SK-N-SH (cell line): ENCODE measurements at regions not wholly inside any gene's neighbourhood (a gene's known extent, or its start where the extent isn't known, plus 50 kb on each side); places are given as distances from the start of the nearest gene placed in this dataset.
A peak's percentile ranks its signal among the peaks of the same experiment; 100 is the strongest.

ENCODE experiments used
- CTCF ChIA-PET: fragments of 300-600, 350-600 bp; formaldehyde crosslinking; extraction: SDS; loops from one replicate; lab custom pipeline; 2021; lab: Yijun Ruan, JAX
- POLR2A ChIA-PET: fragments of 350-600 bp; sonication (Branson Sonifier 250); formaldehyde crosslinking; extraction: SDS; loops from one replicate; lab custom pipeline; 2020; ENCODE audit warnings: antibody characterized with exemption, inconsistent platforms; lab: Yijun Ruan, JAX
- DNase-seq: peaks from one replicate; pipeline ENCODE4 v3.0.0; 2012
- H2AFZ ChIP-seq: fragments of 200-600 bp; sonication (generic); 2 replicates; pipeline ENCODE4 v1.8.1; 2016; ENCODE audit warnings: antibody characterized with exemption, mild to moderate bottlenecking, low read depth
- H3F3A ChIP-seq: fragments of 200-600 bp; sonication (generic); replicated peaks from 2 replicates; pipeline ENCODE3; 2016; ENCODE audit warnings: antibody characterized with exemption, mild to moderate bottlenecking; ENCODE audit not compliant: insufficient read depth
- H3K27ac ChIP-seq, 2 experiments: fragments of 200-500 bp in 1 of 2; fragments of 200-600 bp in 1 of 2; sonication (Bioruptor generic) in 1 of 2; sonication (generic), shearing (Covaris generic) in 1 of 2; 2 replicates each; pipeline versions ENCODE4 v1.5.1 to v1.6.1; 2014 to 2016; ENCODE audit warnings: low read depth in 2 of 2, inconsistent platforms in 1 of 2, low read length in 1 of 2, mild to moderate bottlenecking in 1 of 2, mixed read lengths in 1 of 2
- H3K27me3 ChIP-seq: fragments of 200-600 bp; sonication (generic), shearing (Covaris generic); 2 replicates; pipeline ENCODE4 v1.6.1; 2016; ENCODE audit warnings: mixed run types; ENCODE audit not compliant: insufficient read depth
- H3K36me3 ChIP-seq, 2 experiments: fragments of 200-500 bp in 1 of 2; fragments of 200-600 bp in 1 of 2; sonication (Bioruptor generic) in 1 of 2; sonication (generic) in 1 of 2; replicated peaks in 1 of 2; 2 replicates each; pipeline versions ENCODE3 to v1.5.1; 2014 to 2016; ENCODE audit warnings: low read length in 1 of 2, mild to moderate bottlenecking in 1 of 2; ENCODE audit not compliant: insufficient read depth in 2 of 2, control insufficient read depth in 1 of 2
- H3K4me1 ChIP-seq, 2 experiments: fragments of 200-500 bp in 1 of 2; fragments of 200-600 bp in 1 of 2; sonication (Bioruptor generic) in 1 of 2; sonication (generic), shearing (Covaris generic) in 1 of 2; 2 replicates each; pipeline versions ENCODE4 v1.5.1 to v1.6.1; 2014 to 2016; ENCODE audit warnings: low read depth in 1 of 2, low read length in 1 of 2, mixed run types in 1 of 2; ENCODE audit not compliant: insufficient read depth in 2 of 2, control insufficient read depth in 1 of 2
- H3K4me2 ChIP-seq: fragments of 200-600 bp; sonication (generic), shearing (Covaris generic); 2 replicates; pipeline ENCODE4 v1.6.1; 2017; ENCODE audit warnings: mixed run types
- H3K4me3 ChIP-seq, 2 experiments: fragments of 200-500 bp in 1 of 2; fragments of 200-600 bp in 1 of 2; sonication (Bioruptor generic) in 1 of 2; sonication (generic), shearing (Covaris generic) in 1 of 2; 2 replicates each; pipeline versions ENCODE4 v1.5.1 to v1.8.1; 2014 to 2016; ENCODE audit warnings: low read depth in 2 of 2, inconsistent platforms in 1 of 2, low read length in 1 of 2, mild to moderate bottlenecking in 1 of 2, mixed read lengths in 1 of 2, moderate library complexity in 1 of 2
- H3K79me2 ChIP-seq: fragments of 200-600 bp; sonication (generic); 2 replicates; pipeline ENCODE4 v1.8.1; 2017; ENCODE audit warnings: mild to moderate bottlenecking; ENCODE audit not compliant: insufficient read depth
- H3K9ac ChIP-seq: fragments of 200-600 bp; sonication (generic); 2 replicates; pipeline ENCODE4 v1.6.1; 2017; ENCODE audit warnings: mixed run types
- H3K9me2 ChIP-seq: fragments of 200-600 bp; sonication (generic); 2 replicates; pipeline ENCODE4 v1.6.1; 2017; ENCODE audit warnings: mixed run types
- H3K9me3 ChIP-seq: fragments of 200-600 bp; sonication (generic); 2 replicates; pipeline ENCODE4 v1.6.1; 2017; ENCODE audit warnings: mixed run types, mild to moderate bottlenecking, moderate library complexity
- H4K20me1 ChIP-seq: fragments of 200-600 bp; sonication (generic); 2 replicates; pipeline ENCODE4 v1.6.1; 2017; ENCODE audit warnings: mild to moderate bottlenecking, mixed run types; ENCODE audit not compliant: insufficient read depth
- EP300 ChIP-seq, 2 experiments: IDR thresholded peaks; 2 replicates each; pipeline versions ENCODE4 v1.4.0 to v1.6.1; 2012; ENCODE audit warnings: borderline replicate concordance in 1 of 2, low read depth in 1 of 2, low read length in 1 of 2
- FOXJ3 ChIP-seq: sonication (generic); formaldehyde crosslinking; IDR thresholded peaks from 2 replicates; pipeline ENCODE4 v1.5.1; 2020; ENCODE audit warnings: mild to moderate bottlenecking, missing genetic modification reagents
- FOXM1 ChIP-seq: IDR thresholded peaks from 2 replicates; pipeline ENCODE4 v1.4.0; 2012; ENCODE audit warnings: low read depth, mild to moderate bottlenecking
- GABPA ChIP-seq: IDR thresholded peaks from 2 replicates; pipeline ENCODE4 v1.4.0; 2012; ENCODE audit warnings: low read depth, mild to moderate bottlenecking
- JUND ChIP-seq: IDR thresholded peaks from 2 replicates; pipeline ENCODE4 v1.4.0; 2012
- MEF2A ChIP-seq: IDR thresholded peaks from 2 replicates; pipeline ENCODE4 v1.4.0; 2012; ENCODE audit warnings: low read depth, borderline replicate concordance
- NFIC ChIP-seq: IDR thresholded peaks from 2 replicates; pipeline ENCODE4 v1.4.0; 2012; ENCODE audit warnings: borderline replicate concordance
- RXRA ChIP-seq: IDR thresholded peaks from 2 replicates; pipeline ENCODE4 v1.4.0; 2012; ENCODE audit warnings: low read depth, mild to moderate bottlenecking, borderline replicate concordance
- SIN3A ChIP-seq: IDR thresholded peaks from 2 replicates; pipeline ENCODE4 v1.6.1; 2012; ENCODE audit warnings: low read depth, mild to moderate bottlenecking, low read length, moderate library complexity, borderline replicate concordance
- TCF12 ChIP-seq: IDR thresholded peaks from 2 replicates; pipeline ENCODE4 v1.4.0; 2012
- WGBS: methylation state at CpG from one replicate; pipeline ENCODE4 v1.1.6; 2017; ENCODE audit warnings: low lambda C conversion rate; 5-methylcytosine and 5-hydroxymethylcytosine counted together
- TF ChIP-seq, protein P1 (sequence below): IDR thresholded peaks from 2 replicates; pipeline ENCODE4 v1.6.1; 2012; ENCODE audit warnings: mild to moderate bottlenecking, low read depth, low read length, moderate library complexity
- TF ChIP-seq, protein P2 (sequence below): IDR thresholded peaks from 2 replicates; pipeline ENCODE4 v1.4.0; 2012; ENCODE audit warnings: low read depth, borderline replicate concordance
- TF ChIP-seq, protein P3 (sequence below): IDR thresholded peaks from 2 replicates; pipeline ENCODE4; 2012
- TF ChIP-seq, protein P4 (sequence below): IDR thresholded peaks from 2 replicates; pipeline ENCODE4 v1.4.0; 2012; ENCODE audit warnings: low read depth, borderline replicate concordance

- H3K9me3 ChIP-seq, result no peaks in the 10 kb centered on the region
- no peak overlapping the region for H3K4me3 ChIP-seq
- no peaks in the 10 kb centered on the region for H3K79me2 ChIP-seq
- TF ChIP-seq EP300 (IDR thresholded peaks at IDR 0.05; ENCODE audit: borderline replicate concordance in 1 of 2, low read depth in 1 of 2, low read length in 1 of 2), result no peak
- TF ChIP-seq, protein P1, sequence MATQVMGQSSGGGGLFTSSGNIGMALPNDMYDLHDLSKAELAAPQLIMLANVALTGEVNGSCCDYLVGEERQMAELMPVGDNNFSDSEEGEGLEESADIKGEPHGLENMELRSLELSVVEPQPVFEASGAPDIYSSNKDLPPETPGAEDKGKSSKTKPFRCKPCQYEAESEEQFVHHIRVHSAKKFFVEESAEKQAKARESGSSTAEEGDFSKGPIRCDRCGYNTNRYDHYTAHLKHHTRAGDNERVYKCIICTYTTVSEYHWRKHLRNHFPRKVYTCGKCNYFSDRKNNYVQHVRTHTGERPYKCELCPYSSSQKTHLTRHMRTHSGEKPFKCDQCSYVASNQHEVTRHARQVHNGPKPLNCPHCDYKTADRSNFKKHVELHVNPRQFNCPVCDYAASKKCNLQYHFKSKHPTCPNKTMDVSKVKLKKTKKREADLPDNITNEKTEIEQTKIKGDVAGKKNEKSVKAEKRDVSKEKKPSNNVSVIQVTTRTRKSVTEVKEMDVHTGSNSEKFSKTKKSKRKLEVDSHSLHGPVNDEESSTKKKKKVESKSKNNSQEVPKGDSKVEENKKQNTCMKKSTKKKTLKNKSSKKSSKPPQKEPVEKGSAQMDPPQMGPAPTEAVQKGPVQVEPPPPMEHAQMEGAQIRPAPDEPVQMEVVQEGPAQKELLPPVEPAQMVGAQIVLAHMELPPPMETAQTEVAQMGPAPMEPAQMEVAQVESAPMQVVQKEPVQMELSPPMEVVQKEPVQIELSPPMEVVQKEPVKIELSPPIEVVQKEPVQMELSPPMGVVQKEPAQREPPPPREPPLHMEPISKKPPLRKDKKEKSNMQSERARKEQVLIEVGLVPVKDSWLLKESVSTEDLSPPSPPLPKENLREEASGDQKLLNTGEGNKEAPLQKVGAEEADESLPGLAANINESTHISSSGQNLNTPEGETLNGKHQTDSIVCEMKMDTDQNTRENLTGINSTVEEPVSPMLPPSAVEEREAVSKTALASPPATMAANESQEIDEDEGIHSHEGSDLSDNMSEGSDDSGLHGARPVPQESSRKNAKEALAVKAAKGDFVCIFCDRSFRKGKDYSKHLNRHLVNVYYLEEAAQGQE, result no peak
- no peak for TF ChIP-seq FOXJ3 (CRISPR knock-in tag)
- TF ChIP-seq, protein P2, sequence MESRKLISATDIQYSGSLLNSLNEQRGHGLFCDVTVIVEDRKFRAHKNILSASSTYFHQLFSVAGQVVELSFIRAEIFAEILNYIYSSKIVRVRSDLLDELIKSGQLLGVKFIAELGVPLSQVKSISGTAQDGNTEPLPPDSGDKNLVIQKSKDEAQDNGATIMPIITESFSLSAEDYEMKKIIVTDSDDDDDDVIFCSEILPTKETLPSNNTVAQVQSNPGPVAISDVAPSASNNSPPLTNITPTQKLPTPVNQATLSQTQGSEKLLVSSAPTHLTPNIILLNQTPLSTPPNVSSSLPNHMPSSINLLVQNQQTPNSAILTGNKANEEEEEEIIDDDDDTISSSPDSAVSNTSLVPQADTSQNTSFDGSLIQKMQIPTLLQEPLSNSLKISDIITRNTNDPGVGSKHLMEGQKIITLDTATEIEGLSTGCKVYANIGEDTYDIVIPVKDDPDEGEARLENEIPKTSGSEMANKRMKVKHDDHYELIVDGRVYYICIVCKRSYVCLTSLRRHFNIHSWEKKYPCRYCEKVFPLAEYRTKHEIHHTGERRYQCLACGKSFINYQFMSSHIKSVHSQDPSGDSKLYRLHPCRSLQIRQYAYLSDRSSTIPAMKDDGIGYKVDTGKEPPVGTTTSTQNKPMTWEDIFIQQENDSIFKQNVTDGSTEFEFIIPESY, result no peak
- TF ChIP-seq, all 33 proteins: peak for 0
- H3F3A ChIP-seq, result peaks cover 8% of the 10 kb centered on the region
- 89% methylated on average over 2 of the region's 2 CpGs for WGBS
- H3K9me2 ChIP-seq, result no peaks in the 10 kb centered on the region
- ChIA-PET CTCF (interaction anchor here (1.0 kb wide), 1 partner anchor 14 kb away, joined by 4 read pairs; no protein-coding TSS in a partner anchor), POLR2A (no interaction called here)
- no peaks in the 10 kb centered on the region for H3K36me3 ChIP-seq
- H3K27ac ChIP-seq, result no peak overlapping the region
- H2AFZ ChIP-seq, result no peak overlapping the region
- no peak for DNase-seq
- H3K9ac ChIP-seq, result no peak overlapping the region
- H3K4me1 ChIP-seq, result peaks cover 0 to 8% of the 10 kb centered on the region in 2 experiments; a peak in 1 of 4 replicates
- no peak overlapping the region for H3K4me2 ChIP-seq
- no peaks in the 10 kb centered on the region for H4K20me1 ChIP-seq
- no peaks in the 10 kb centered on the region for H3K27me3 ChIP-seq
These were observed 145.1 kb upstream of the TGFBR2 start for GRCh38 chr3:30461311-30461710.

DNA sequence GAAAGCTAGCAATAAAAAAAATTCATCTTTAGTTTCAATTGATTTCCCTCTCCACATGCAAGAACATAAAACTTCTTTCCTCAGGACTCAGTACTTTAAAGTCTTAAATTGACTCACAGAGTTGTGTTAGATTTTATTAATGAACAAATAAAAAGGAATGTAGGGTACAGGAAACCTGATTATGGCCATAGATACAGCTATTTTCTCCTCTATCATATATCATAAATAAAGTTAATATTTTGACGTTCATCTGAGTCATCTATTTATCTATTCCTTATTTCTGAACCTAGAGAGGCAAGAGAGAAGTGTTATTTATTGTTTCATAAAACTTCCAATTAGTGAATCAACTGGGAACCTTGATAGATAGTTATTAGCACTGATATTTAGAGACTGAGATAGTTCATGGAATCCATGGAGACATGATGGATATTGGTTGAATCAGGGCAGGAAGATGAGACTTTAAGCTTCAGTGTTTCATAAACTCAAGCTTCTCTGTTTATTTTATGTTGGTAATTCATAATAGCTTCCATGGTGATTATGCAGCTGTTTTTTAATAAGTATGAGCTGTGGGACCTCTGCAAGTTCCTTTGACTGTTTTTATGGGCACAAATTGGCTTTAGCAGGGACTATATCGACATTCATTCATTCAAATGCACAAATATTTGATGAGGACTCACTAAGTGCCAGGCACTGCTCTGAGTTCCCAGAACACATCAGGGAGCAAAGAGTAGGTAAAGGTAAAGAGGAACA lies 143.5 kb upstream of the TGFBR2 start:
- POLR2A ChIA-PET, result no interaction called here
- CTCF ChIA-PET, result no interaction called here
- peaks cover 4% of the 10 kb centered on the region for H3F3A ChIP-seq
- H3K9me3 ChIP-seq, result no peaks in the 10 kb centered on the region
- H3K9ac ChIP-seq, result no peak overlapping the region
- H2AFZ ChIP-seq, result peak overlapping the region; percentile 4
- no peak overlapping the region for H3K4me2 ChIP-seq
- no peaks in the 10 kb centered on the region for H4K20me1 ChIP-seq
- H3K79me2 ChIP-seq, result no peaks in the 10 kb centered on the region
- no peaks in the 10 kb centered on the region for H3K36me3 ChIP-seq
- no peak overlapping the region for H3K4me3 ChIP-seq
- peak overlapping the region in 1 of 2 experiments; percentile 24; a peak in 2 of 4 replicates for H3K27ac ChIP-seq
- H3K4me1 ChIP-seq, result peaks cover 0 to 9% of the 10 kb centered on the region in 2 experiments; a peak in 1 of 4 replicates
- no peak for DNase-seq
- 48% methylated on average over 2 of the region's 2 CpGs for WGBS
- no peaks in the 10 kb centered on the region for H3K9me2 ChIP-seq
- no peaks in the 10 kb centered on the region for H3K27me3 ChIP-seq
- TF ChIP-seq FOXM1 (no peak), RXRA (no peak), TCF12 (no peak), SIN3A (no peak), MEF2A (no peak), JUND (peak; percentile 42; the same call in 1 of the 2 replicates), GABPA (no peak), NFIC (peak; percentile 9; the same call in 1 of the 2 replicates)
- TF ChIP-seq, protein P3, sequence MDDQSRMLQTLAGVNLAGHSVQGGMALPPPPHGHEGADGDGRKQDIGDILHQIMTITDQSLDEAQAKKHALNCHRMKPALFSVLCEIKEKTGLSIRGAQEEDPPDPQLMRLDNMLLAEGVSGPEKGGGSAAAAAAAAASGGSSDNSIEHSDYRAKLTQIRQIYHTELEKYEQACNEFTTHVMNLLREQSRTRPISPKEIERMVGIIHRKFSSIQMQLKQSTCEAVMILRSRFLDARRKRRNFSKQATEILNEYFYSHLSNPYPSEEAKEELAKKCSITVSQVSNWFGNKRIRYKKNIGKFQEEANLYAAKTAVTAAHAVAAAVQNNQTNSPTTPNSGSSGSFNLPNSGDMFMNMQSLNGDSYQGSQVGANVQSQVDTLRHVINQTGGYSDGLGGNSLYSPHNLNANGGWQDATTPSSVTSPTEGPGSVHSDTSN, result no peak; the same call in 1 of the 2 replicates
- TF ChIP-seq, protein P4, sequence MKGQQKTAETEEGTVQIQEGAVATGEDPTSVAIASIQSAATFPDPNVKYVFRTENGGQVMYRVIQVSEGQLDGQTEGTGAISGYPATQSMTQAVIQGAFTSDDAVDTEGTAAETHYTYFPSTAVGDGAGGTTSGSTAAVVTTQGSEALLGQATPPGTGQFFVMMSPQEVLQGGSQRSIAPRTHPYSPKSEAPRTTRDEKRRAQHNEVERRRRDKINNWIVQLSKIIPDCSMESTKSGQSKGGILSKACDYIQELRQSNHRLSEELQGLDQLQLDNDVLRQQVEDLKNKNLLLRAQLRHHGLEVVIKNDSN, result no peak
- TF ChIP-seq, protein P1, result no peak
